ENCODE measurements at regions not wholly inside any gene's neighbourhood (a gene's known extent, or its start where the extent isn't known, plus 50 kb on each side); places are given as distances from the start of the nearest gene placed in this dataset.

- H3K27me3 Mint-ChIP-seq (ENCODE audit: low read depth, poor library complexity) = no peaks in the 10 kb centered on the region
- no peaks in the 10 kb centered on the region for H3K9me3 Mint-ChIP-seq
- no peak overlapping the region for H3K4me3 Mint-ChIP-seq
- H3K4me1 Mint-ChIP-seq = no peaks in the 10 kb centered on the region
- no peak for DNase-seq
- TF ChIP-seq CTCF (IDR thresholded peaks at IDR 0.05) = no peak
- H3K27ac Mint-ChIP-seq = no peak overlapping the region
- no peaks in the 10 kb centered on the region for H3K36me3 Mint-ChIP-seq (ENCODE audit: low read depth)
Measured at GRCh38 chr5:44868541-44868940, 59.8 kb downstream of the MRPS30 start.

GRCh38 chr5:44869928-44870327 is 61.2 kb downstream of the MRPS30 start:
- no peak for DNase-seq
- no peak overlapping the region for H3K4me3 Mint-ChIP-seq
- H3K27ac Mint-ChIP-seq = no peak overlapping the region
- H3K27me3 Mint-ChIP-seq (ENCODE audit: low read depth, poor library complexity) = no peaks in the 10 kb centered on the region
- no peaks in the 10 kb centered on the region for H3K4me1 Mint-ChIP-seq
- no peaks in the 10 kb centered on the region for H3K36me3 Mint-ChIP-seq (ENCODE audit: low read depth)
- TF ChIP-seq CTCF (IDR thresholded peaks at IDR 0.05) = no peak
- no peaks in the 10 kb centered on the region for H3K9me3 Mint-ChIP-seq

GRCh38 chr5:44870430-44870829 is 61.7 kb downstream of the MRPS30 start:
- Mint-ChIP-seq H3K36me3 (ENCODE audit: low read depth) (no peaks in the 10 kb centered on the region), H3K27me3 (ENCODE audit: low read depth, poor library complexity) (no peaks in the 10 kb centered on the region), H3K4me3 (no peak overlapping the region), H3K27ac (no peak overlapping the region), H3K9me3 (no peaks in the 10 kb centered on the region), H3K4me1 (no peaks in the 10 kb centered on the region)
- DNase-seq = no peak
- no peak for TF ChIP-seq CTCF (IDR thresholded peaks at IDR 0.05)

- Mint-ChIP-seq H3K27me3 (ENCODE audit: low read depth, poor library complexity) (no peaks in the 10 kb centered on the region), H3K36me3 (ENCODE audit: low read depth) (no peaks in the 10 kb centered on the region), H3K4me1 (peaks cover 9% of the 10 kb centered on the region), H3K9me3 (no peaks in the 10 kb centered on the region), H3K4me3 (no peak overlapping the region), H3K27ac (peak overlapping the region; percentile 40)
- DNase-seq = no peak
- no peak for TF ChIP-seq CTCF (IDR thresholded peaks at IDR 0.05)
Measured at GRCh38 chr5:44871401-44871800, 62.7 kb downstream of the MRPS30 start.

- no peak overlapping the region for H3K4me3 Mint-ChIP-seq
- peaks cover 9% of the 10 kb centered on the region for H3K4me1 Mint-ChIP-seq
- peaks cover 9% of the 10 kb centered on the region for H3K9me3 Mint-ChIP-seq
- no peaks in the 10 kb centered on the region for H3K27me3 Mint-ChIP-seq (ENCODE audit: low read depth, poor library complexity)
- H3K36me3 Mint-ChIP-seq (ENCODE audit: low read depth) = no peaks in the 10 kb centered on the region
- no peak for DNase-seq
- peak overlapping the region; percentile 10 for H3K27ac Mint-ChIP-seq
- no peak for TF ChIP-seq CTCF (IDR thresholded peaks at IDR 0.05)
Measured at GRCh38 chr5:44875661-44876605, 67.2 kb downstream of the MRPS30 start.

- Mint-ChIP-seq H3K36me3 (ENCODE audit: low read depth) (no peaks in the 10 kb centered on the region), H3K9me3 (peaks cover 14% of the 10 kb centered on the region), H3K4me3 (no peak overlapping the region), H3K27me3 (ENCODE audit: low read depth, poor library complexity) (no peaks in the 10 kb centered on the region), H3K4me1 (peaks cover under 1% of the 10 kb centered on the region), H3K27ac (no peak overlapping the region)
- TF ChIP-seq CTCF (IDR thresholded peaks at IDR 0.05) = no peak
- DNase-seq = no peak
Measured at GRCh38 chr5:44881266-44881665, 72.5 kb downstream of the MRPS30 start.
